GM23338 (cell line): ENCODE measurements at regions not wholly inside any gene's neighbourhood (a gene's known extent, or its start where the extent isn't known, plus 50 kb on each side); places are given as distances from the start of the nearest gene placed in this dataset.

Source experiments
- ATAC-seq: fragments of 200-7000 bp; cut with Tn5 transposase; 3 replicates; pipeline ENCODE4 v1.9.1; 2020
- DNase-seq: peaks from one replicate; pipeline ENCODE4 v3.0.0-alpha.2; 2015; ENCODE audit warnings: low spot score
- H2AFZ ChIP-seq: fragments of 200-600 bp; sonication (generic); 2 replicates; pipeline ENCODE4 v1.8.0; 2016; ENCODE audit warnings: antibody characterized with exemption, mild to moderate bottlenecking, moderate library complexity
- H3F3A ChIP-seq: fragments of 200-600 bp; sonication (generic); replicated peaks from 2 replicates; pipeline ENCODE4 v1.8.0; 2017; ENCODE audit warnings: antibody characterized with exemption, mixed run types, low read depth
- H3K27ac ChIP-seq: fragments of 200-600 bp; sonication (generic); 2 replicates; pipeline ENCODE4 v1.6.1; 2016; ENCODE audit warnings: low read depth
- H3K27me3 ChIP-seq: fragments of 200-600 bp; sonication (generic); 2 replicates; pipeline ENCODE4 v1.8.0; 2016; ENCODE audit warnings: mild to moderate bottlenecking, mixed run types, moderate library complexity; ENCODE audit not compliant: insufficient read depth
- H3K36me3 ChIP-seq: fragments of 200-600 bp; sonication (generic); 2 replicates; pipeline ENCODE4 v1.8.0; 2016; ENCODE audit warnings: mild to moderate bottlenecking; ENCODE audit not compliant: insufficient read depth
- H3K4me1 ChIP-seq: fragments of 200-600 bp; sonication (generic); 2 replicates; pipeline ENCODE4 v1.8.0; 2016; ENCODE audit warnings: mild to moderate bottlenecking, moderate library complexity; ENCODE audit not compliant: insufficient read depth
- H3K4me2 ChIP-seq: fragments of 200-600 bp; sonication (generic); 2 replicates; pipeline ENCODE4 v1.7.1; 2017; ENCODE audit warnings: mixed run types
- H3K4me3 ChIP-seq: fragments of 200-600 bp; sonication (generic); 2 replicates; pipeline ENCODE4 v1.6.1; 2016; ENCODE audit warnings: mixed run types
- H3K79me2 ChIP-seq: fragments of 200-600 bp; sonication (generic); replicated peaks from 2 replicates; pipeline ENCODE4 v1.8.0; 2017; ENCODE audit warnings: mild to moderate bottlenecking; ENCODE audit not compliant: insufficient read depth
- H3K9me2 ChIP-seq: fragments of 200-600 bp; sonication (generic); 2 replicates; pipeline ENCODE4 v1.8.0; 2017; ENCODE audit not compliant: insufficient read depth
- H4K20me1 ChIP-seq: fragments of 200-600 bp; sonication (generic); replicated peaks from 2 replicates; pipeline ENCODE4 v1.8.0; 2017; ENCODE audit warnings: mild to moderate bottlenecking; ENCODE audit not compliant: insufficient read depth
- H3K27ac Mint-ChIP-seq: 2 replicates; pipeline ENCODE4 v1.8.0; 2020; ENCODE audit warnings: inconsistent platforms, mild to moderate bottlenecking, moderate library complexity, mixed read lengths
- H3K27me3 Mint-ChIP-seq: 3 replicates; pipeline ENCODE4 v1.8.0; 2022; ENCODE audit warnings: low read depth, mild to moderate bottlenecking, moderate library complexity, mixed read lengths, inconsistent platforms; ENCODE audit not compliant: insufficient read depth, poor library complexity
- H3K36me3 Mint-ChIP-seq: 3 replicates; pipeline ENCODE4 v1.8.0; 2021; ENCODE audit warnings: low read depth, mild to moderate bottlenecking, inconsistent platforms, moderate library complexity, mixed read lengths
- H3K4me1 Mint-ChIP-seq: 3 replicates; pipeline ENCODE4 v1.8.0; 2020; ENCODE audit warnings: mild to moderate bottlenecking, inconsistent platforms, mixed read lengths
- H3K4me3 Mint-ChIP-seq: 3 replicates; pipeline ENCODE4 v1.8.0; 2021; ENCODE audit warnings: moderate library complexity, mild to moderate bottlenecking, inconsistent platforms, mixed read lengths
- H3K9me3 Mint-ChIP-seq: 3 replicates; pipeline ENCODE4 v1.8.0; 2020; ENCODE audit warnings: moderate library complexity, mild to moderate bottlenecking, inconsistent platforms, mixed read lengths
- CREB1 ChIP-seq: fragments of 250-450 bp; sonication (Bioruptor Pico); IDR thresholded peaks from 2 replicates; pipeline ENCODE4 v1.5.0; 2020; ENCODE audit warnings: low read depth, mild to moderate bottlenecking, moderate library complexity
- ETS1 ChIP-seq: IDR thresholded peaks from 2 replicates; pipeline ENCODE4 v1.6.1; 2016; ENCODE audit warnings: antibody characterized with exemption
- EZH2 ChIP-seq: fragments of 200-600 bp; sonication (generic); IDR thresholded peaks from one replicate; pipeline ENCODE4 v1.8.0; 2017; ENCODE audit warnings: antibody characterized with exemption, mild to moderate bottlenecking, low read depth; ENCODE audit not compliant: unreplicated experiment
- EZH2phosphoT487 ChIP-seq: fragments of 200-600 bp; sonication (generic); IDR thresholded peaks from one replicate; pipeline ENCODE4 v1.8.1; 2018; ENCODE audit warnings: antibody characterized with exemption; ENCODE audit not compliant: unreplicated experiment
- NANOG ChIP-seq: IDR thresholded peaks from 2 replicates; pipeline ENCODE4 v1.6.1; 2016; ENCODE audit warnings: antibody characterized with exemption, borderline replicate concordance
- POLR2AphosphoS5 ChIP-seq: IDR thresholded peaks from 2 replicates; pipeline ENCODE4 v1.6.1; 2016; ENCODE audit warnings: antibody characterized with exemption, low read depth
- STAT1 ChIP-seq: IDR thresholded peaks from one replicate; pipeline ENCODE4 v1.6.1; 2016; ENCODE audit warnings: antibody characterized with exemption; ENCODE audit not compliant: unreplicated experiment
- ZNF114 ChIP-seq: fragments of 250-450 bp; sonication (Bioruptor Pico); IDR thresholded peaks from 2 replicates; pipeline ENCODE4 v1.5.0; 2020; ENCODE audit warnings: mild to moderate bottlenecking, moderate library complexity
- TF ChIP-seq, protein P1 (sequence below): fragments of 250-450 bp; sonication (Bioruptor Pico); IDR thresholded peaks from 2 replicates; pipeline ENCODE4 v1.5.0; 2020; ENCODE audit warnings: mild to moderate bottlenecking, moderate library complexity
- TF ChIP-seq, protein P2 (sequence below), 2 experiments: fragments of 200-600 bp in 1 of 2; sonication (generic) in 1 of 2; conservative IDR thresholded peaks; 2 replicates each; pipeline versions ENCODE4 v1.5.1 to v1.6.1; 2016 to 2017; ENCODE audit warnings: antibody characterized with exemption in 2 of 2, low read depth in 2 of 2, mild to moderate bottlenecking in 2 of 2, moderate library complexity in 1 of 2
- TF ChIP-seq, protein P3 (sequence below): IDR thresholded peaks from one replicate; pipeline ENCODE4 v1.6.1; 2018; ENCODE audit warnings: antibody characterized with exemption; ENCODE audit not compliant: unreplicated experiment

DNA sequence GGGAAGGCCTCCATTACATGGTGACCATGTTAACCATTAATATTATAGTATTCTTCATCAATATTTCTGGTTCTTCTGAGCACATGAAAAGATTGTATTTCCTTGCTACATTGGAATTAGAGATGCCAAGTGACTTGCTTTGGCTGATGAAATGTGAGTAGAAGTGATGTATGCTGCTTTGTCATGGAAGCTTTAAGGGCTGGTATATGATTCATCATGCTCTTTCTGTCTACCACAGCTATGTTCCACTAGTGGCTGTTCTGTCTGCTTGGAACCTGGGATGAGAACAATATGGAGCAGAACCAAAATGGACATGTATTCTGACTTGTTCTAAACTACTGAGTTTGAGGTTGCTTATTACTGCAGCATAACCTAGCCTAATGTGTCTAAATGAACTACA lies 163.3 kb downstream of the TM2D1 start (continued):
- TF ChIP-seq, protein P1, sequence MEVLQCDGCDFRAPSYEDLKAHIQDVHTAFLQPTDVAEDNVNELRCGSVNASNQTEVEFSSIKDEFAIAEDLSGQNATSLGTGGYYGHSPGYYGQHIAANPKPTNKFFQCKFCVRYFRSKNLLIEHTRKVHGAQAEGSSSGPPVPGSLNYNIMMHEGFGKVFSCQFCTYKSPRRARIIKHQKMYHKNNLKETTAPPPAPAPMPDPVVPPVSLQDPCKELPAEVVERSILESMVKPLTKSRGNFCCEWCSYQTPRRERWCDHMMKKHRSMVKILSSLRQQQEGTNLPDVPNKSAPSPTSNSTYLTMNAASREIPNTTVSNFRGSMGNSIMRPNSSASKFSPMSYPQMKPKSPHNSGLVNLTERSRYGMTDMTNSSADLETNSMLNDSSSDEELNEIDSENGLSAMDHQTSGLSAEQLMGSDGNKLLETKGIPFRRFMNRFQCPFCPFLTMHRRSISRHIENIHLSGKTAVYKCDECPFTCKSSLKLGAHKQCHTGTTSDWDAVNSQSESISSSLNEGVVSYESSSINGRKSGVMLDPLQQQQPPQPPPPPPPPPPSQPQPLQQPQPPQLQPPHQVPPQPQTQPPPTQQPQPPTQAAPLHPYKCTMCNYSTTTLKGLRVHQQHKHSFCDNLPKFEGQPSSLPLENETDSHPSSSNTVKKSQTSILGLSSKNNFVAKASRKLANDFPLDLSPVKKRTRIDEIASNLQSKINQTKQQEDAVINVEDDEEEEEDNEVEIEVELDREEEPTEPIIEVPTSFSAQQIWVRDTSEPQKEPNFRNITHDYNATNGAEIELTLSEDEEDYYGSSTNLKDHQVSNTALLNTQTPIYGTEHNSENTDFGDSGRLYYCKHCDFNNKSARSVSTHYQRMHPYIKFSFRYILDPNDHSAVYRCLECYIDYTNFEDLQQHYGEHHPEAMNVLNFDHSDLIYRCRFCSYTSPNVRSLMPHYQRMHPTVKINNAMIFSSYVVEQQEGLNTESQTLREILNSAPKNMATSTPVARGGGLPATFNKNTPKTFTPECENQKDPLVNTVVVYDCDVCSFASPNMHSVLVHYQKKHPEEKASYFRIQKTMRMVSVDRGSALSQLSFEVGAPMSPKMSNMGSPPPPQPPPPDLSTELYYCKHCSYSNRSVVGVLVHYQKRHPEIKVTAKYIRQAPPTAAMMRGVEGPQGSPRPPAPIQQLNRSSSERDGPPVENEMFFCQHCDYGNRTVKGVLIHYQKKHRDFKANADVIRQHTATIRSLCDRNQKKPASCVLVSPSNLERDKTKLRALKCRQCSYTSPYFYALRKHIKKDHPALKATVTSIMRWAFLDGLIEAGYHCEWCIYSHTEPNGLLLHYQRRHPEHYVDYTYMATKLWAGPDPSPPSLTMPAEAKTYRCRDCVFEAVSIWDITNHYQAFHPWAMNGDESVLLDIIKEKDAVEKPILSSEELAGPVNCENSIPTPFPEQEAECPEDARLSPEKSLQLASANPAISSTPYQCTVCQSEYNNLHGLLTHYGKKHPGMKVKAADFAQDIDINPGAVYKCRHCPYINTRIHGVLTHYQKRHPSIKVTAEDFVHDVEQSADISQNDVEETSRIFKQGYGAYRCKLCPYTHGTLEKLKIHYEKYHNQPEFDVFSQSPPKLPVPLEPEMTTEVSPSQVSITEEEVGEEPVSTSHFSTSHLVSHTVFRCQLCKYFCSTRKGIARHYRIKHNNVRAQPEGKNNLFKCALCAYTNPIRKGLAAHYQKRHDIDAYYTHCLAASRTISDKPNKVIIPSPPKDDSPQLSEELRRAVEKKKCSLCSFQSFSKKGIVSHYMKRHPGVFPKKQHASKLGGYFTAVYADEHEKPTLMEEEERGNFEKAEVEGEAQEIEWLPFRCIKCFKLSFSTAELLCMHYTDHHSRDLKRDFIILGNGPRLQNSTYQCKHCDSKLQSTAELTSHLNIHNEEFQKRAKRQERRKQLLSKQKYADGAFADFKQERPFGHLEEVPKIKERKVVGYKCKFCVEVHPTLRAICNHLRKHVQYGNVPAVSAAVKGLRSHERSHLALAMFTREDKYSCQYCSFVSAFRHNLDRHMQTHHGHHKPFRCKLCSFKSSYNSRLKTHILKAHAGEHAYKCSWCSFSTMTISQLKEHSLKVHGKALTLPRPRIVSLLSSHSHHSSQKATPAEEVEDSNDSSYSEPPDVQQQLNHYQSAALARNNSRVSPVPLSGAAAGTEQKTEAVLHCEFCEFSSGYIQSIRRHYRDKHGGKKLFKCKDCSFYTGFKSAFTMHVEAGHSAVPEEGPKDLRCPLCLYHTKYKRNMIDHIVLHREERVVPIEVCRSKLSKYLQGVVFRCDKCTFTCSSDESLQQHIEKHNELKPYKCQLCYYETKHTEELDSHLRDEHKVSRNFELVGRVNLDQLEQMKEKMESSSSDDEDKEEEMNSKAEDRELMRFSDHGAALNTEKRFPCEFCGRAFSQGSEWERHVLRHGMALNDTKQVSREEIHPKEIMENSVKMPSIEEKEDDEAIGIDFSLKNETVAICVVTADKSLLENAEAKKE = no peak
- TF ChIP-seq ETS1 (no peak), POLR2AphosphoS5 (no peak), EZH2phosphoT487 (no peak), STAT1 (no peak)
- TF ChIP-seq, protein P2, sequence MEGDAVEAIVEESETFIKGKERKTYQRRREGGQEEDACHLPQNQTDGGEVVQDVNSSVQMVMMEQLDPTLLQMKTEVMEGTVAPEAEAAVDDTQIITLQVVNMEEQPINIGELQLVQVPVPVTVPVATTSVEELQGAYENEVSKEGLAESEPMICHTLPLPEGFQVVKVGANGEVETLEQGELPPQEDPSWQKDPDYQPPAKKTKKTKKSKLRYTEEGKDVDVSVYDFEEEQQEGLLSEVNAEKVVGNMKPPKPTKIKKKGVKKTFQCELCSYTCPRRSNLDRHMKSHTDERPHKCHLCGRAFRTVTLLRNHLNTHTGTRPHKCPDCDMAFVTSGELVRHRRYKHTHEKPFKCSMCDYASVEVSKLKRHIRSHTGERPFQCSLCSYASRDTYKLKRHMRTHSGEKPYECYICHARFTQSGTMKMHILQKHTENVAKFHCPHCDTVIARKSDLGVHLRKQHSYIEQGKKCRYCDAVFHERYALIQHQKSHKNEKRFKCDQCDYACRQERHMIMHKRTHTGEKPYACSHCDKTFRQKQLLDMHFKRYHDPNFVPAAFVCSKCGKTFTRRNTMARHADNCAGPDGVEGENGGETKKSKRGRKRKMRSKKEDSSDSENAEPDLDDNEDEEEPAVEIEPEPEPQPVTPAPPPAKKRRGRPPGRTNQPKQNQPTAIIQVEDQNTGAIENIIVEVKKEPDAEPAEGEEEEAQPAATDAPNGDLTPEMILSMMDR (conservative IDR thresholded peaks at IDR 0.05; ENCODE audit: low read depth in 2 of 2) = no peak

DNA sequence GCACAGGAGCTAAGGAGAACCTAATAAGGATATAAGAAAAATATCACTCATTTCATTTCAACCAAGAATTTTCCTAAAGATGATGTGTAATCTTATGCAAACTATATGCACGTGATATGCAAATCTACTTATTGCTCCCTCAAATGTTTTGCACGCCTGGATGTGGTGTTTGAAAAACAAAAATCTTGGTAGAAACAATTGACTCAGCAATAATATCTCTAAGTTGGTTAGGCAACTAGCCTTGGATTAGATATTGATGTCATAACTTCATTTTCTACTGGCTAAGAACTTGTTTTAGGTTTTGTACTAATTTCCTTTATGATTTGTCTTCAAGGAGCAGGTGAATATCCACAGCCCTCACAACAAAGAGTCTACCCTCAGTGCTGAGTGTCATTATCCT lies 164.6 kb downstream of the TM2D1 start:
- Mint-ChIP-seq H3K36me3 (peaks cover 5% of the 10 kb centered on the region; the same call in 1 of the 3 replicates), H3K9me3 (peaks cover 15% of the 10 kb centered on the region), H3K27me3 (no peaks in the 10 kb centered on the region), H3K4me3 (no peak overlapping the region), H3K27ac (no peak overlapping the region), H3K4me1 (no peaks in the 10 kb centered on the region)
- Histone ChIP-seq H3K36me3 (no peaks in the 10 kb centered on the region), H3K4me1 (no peaks in the 10 kb centered on the region), H3K79me2 (no peaks in the 10 kb centered on the region), H3F3A (no peaks in the 10 kb centered on the region), H3K4me3 (no peak overlapping the region), H3K27me3 (no peaks in the 10 kb centered on the region), H4K20me1 (no peaks in the 10 kb centered on the region), H2AFZ (no peak overlapping the region), H3K27ac (no peak overlapping the region), H3K9me2 (peaks cover 20% of the 10 kb centered on the region; the same call in 1 of the 2 replicates), H3K4me2 (no peak overlapping the region)
- no peak for DNase-seq
- no peak for ATAC-seq
- TF ChIP-seq ETS1 (no peak), NANOG (no peak), ZNF114 (CRISPR knock-in tag) (no peak), EZH2 (no peak), EZH2phosphoT487 (no peak), CREB1 (CRISPR knock-in tag) (no peak), POLR2AphosphoS5 (no peak)
- TF ChIP-seq, protein P3, sequence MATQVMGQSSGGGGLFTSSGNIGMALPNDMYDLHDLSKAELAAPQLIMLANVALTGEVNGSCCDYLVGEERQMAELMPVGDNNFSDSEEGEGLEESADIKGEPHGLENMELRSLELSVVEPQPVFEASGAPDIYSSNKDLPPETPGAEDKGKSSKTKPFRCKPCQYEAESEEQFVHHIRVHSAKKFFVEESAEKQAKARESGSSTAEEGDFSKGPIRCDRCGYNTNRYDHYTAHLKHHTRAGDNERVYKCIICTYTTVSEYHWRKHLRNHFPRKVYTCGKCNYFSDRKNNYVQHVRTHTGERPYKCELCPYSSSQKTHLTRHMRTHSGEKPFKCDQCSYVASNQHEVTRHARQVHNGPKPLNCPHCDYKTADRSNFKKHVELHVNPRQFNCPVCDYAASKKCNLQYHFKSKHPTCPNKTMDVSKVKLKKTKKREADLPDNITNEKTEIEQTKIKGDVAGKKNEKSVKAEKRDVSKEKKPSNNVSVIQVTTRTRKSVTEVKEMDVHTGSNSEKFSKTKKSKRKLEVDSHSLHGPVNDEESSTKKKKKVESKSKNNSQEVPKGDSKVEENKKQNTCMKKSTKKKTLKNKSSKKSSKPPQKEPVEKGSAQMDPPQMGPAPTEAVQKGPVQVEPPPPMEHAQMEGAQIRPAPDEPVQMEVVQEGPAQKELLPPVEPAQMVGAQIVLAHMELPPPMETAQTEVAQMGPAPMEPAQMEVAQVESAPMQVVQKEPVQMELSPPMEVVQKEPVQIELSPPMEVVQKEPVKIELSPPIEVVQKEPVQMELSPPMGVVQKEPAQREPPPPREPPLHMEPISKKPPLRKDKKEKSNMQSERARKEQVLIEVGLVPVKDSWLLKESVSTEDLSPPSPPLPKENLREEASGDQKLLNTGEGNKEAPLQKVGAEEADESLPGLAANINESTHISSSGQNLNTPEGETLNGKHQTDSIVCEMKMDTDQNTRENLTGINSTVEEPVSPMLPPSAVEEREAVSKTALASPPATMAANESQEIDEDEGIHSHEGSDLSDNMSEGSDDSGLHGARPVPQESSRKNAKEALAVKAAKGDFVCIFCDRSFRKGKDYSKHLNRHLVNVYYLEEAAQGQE = no peak
